ENCODE measurements at regions not wholly inside any gene's neighbourhood (a gene's known extent, or its start where the extent isn't known, plus 50 kb on each side); places are given as distances from the start of the nearest gene placed in this dataset.

DNA sequence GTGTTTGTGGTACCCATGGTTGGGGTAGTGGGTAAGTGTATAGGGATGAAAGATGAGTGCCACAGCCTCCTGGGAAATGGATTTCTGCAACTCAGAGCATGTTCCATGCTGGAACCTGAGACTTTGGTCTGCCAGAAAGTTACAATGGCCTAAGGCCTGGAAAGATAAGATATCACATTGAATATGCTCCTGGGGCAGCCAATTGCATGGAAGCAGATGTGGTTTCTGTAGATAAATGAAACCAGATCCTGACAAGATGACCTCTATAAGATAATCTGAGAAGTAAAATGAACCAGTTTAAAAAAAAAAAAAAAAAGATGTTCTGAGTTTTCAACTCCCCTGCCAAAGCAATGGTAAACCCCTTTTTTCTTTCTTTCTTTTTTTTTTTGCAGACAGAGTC lies 91.4 kb upstream of the NCK2 start:
- TF ChIP-seq, protein P1, sequence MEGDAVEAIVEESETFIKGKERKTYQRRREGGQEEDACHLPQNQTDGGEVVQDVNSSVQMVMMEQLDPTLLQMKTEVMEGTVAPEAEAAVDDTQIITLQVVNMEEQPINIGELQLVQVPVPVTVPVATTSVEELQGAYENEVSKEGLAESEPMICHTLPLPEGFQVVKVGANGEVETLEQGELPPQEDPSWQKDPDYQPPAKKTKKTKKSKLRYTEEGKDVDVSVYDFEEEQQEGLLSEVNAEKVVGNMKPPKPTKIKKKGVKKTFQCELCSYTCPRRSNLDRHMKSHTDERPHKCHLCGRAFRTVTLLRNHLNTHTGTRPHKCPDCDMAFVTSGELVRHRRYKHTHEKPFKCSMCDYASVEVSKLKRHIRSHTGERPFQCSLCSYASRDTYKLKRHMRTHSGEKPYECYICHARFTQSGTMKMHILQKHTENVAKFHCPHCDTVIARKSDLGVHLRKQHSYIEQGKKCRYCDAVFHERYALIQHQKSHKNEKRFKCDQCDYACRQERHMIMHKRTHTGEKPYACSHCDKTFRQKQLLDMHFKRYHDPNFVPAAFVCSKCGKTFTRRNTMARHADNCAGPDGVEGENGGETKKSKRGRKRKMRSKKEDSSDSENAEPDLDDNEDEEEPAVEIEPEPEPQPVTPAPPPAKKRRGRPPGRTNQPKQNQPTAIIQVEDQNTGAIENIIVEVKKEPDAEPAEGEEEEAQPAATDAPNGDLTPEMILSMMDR (IDR thresholded peaks at IDR 0.05), result no peak
- no peak for TF ChIP-seq EZH2 (IDR thresholded peaks at IDR 0.05; ENCODE audit: borderline replicate concordance, insufficient read depth, low read depth, low read length, poor library complexity, severe bottlenecking)
